Smooth muscle cell (in vitro differentiated cells): ENCODE measurements at regions not wholly inside any gene's neighbourhood (a gene's known extent, or its start where the extent isn't known, plus 50 kb on each side); places are given as distances from the start of the nearest gene placed in this dataset.

ENCODE experiments used
- DNase-seq: peaks from one replicate; lab custom pipeline; 2025; ENCODE audit not compliant: unreplicated experiment; lab: John Stamatoyannopoulos, UW
- H2AFZ ChIP-seq: fragments of 200-600 bp; sonication (generic); 2 replicates; pipeline ENCODE4 v1.6.0; 2016; ENCODE audit warnings: antibody characterized with exemption, low read depth, mild to moderate bottlenecking
- H3F3A ChIP-seq: fragments of 200-600 bp; sonication (generic); 2 replicates; pipeline ENCODE4 v1.6.0; 2017; ENCODE audit warnings: antibody characterized with exemption, low read depth
- H3K27ac ChIP-seq: fragments of 200-600 bp; sonication (generic); 2 replicates; pipeline ENCODE4 v1.5.1; 2016; ENCODE audit warnings: low read depth, mild to moderate bottlenecking
- H3K27me3 ChIP-seq: fragments of 200-600 bp; sonication (generic); 2 replicates; pipeline ENCODE4 v1.6.1; 2016; ENCODE audit warnings: low read depth, mild to moderate bottlenecking
- H3K36me3 ChIP-seq: fragments of 200-600 bp; sonication (generic); 2 replicates; pipeline ENCODE4 v1.5.1; 2016; ENCODE audit warnings: low read depth
- H3K4me1 ChIP-seq: fragments of 200-600 bp; sonication (generic); 2 replicates; pipeline ENCODE4 v1.5.1; 2016; ENCODE audit warnings: low read depth
- H3K4me2 ChIP-seq: fragments of 200-600 bp; sonication (generic); 2 replicates; pipeline ENCODE4 v1.6.0; 2016; ENCODE audit warnings: mild to moderate bottlenecking
- H3K4me3 ChIP-seq: fragments of 200-600 bp; sonication (generic); 2 replicates; pipeline ENCODE4 v1.5.1; 2016; ENCODE audit warnings: mild to moderate bottlenecking
- H3K79me2 ChIP-seq: fragments of 200-600 bp; sonication (generic); 2 replicates; pipeline ENCODE4 v1.6.0; 2016; ENCODE audit warnings: low read depth, mild to moderate bottlenecking
- H3K9ac ChIP-seq: fragments of 200-600 bp; sonication (generic); 2 replicates; pipeline ENCODE4 v1.6.0; 2016; ENCODE audit warnings: low read depth
- H3K9me3 ChIP-seq: fragments of 200-600 bp; sonication (generic); replicated peaks from 2 replicates; pipeline ENCODE4 v1.5.1; 2016; ENCODE audit warnings: low read depth
- H4K20me1 ChIP-seq: fragments of 200-600 bp; sonication (generic); 2 replicates; pipeline ENCODE4 v1.6.0; 2016; ENCODE audit warnings: low read depth
- WGBS: methylation state at CpG from one replicate; pipeline ENCODE4 v1.1.7; 2016; ENCODE audit warnings: low lambda C conversion rate; 5-methylcytosine and 5-hydroxymethylcytosine counted together
- TF ChIP-seq, protein P1 (sequence below): fragments of 200-600 bp; sonication (generic); IDR thresholded peaks from 2 replicates; pipeline ENCODE4 v1.5.1; 2017; ENCODE audit warnings: borderline replicate concordance, mild to moderate bottlenecking, antibody characterized with exemption; ENCODE audit not compliant: insufficient read depth, poor library complexity, severe bottlenecking

DNA sequence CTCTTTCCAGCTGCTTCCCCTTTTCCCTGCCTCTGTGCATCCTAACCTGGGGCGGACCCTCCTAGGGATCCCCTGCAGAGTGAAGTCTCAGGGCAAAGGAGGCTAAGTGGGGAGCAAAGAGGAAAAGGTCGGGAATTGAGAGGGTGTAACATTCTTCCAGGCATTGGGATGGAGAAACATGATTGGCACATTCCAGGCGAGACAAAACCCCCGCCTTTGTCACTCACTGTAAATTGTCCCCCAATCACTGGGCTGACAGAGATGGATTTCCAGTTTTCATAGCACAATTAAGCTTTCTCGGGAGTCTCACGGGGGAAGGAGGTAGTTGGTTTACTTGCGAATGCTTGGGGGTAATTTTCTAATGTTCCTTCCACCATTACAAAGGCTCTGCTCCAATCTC is 74.9 kb downstream of the MIAT start:
- Histone ChIP-seq H3F3A (no peaks in the 10 kb centered on the region), H3K27ac (no peak overlapping the region), H3K9me3 (no peaks in the 10 kb centered on the region), H4K20me1 (no peaks in the 10 kb centered on the region), H3K4me1 (no peaks in the 10 kb centered on the region), H3K9ac (no peak overlapping the region), H3K27me3 (no peaks in the 10 kb centered on the region), H3K4me3 (no peak overlapping the region), H2AFZ (no peak overlapping the region), H3K36me3 (no peaks in the 10 kb centered on the region), H3K79me2 (no peaks in the 10 kb centered on the region), H3K4me2 (no peak overlapping the region)
- no peak for DNase-seq
- 82% methylated on average over 7 of the region's 7 CpGs for WGBS
- TF ChIP-seq, protein P1, sequence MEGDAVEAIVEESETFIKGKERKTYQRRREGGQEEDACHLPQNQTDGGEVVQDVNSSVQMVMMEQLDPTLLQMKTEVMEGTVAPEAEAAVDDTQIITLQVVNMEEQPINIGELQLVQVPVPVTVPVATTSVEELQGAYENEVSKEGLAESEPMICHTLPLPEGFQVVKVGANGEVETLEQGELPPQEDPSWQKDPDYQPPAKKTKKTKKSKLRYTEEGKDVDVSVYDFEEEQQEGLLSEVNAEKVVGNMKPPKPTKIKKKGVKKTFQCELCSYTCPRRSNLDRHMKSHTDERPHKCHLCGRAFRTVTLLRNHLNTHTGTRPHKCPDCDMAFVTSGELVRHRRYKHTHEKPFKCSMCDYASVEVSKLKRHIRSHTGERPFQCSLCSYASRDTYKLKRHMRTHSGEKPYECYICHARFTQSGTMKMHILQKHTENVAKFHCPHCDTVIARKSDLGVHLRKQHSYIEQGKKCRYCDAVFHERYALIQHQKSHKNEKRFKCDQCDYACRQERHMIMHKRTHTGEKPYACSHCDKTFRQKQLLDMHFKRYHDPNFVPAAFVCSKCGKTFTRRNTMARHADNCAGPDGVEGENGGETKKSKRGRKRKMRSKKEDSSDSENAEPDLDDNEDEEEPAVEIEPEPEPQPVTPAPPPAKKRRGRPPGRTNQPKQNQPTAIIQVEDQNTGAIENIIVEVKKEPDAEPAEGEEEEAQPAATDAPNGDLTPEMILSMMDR, result no peak

DNA sequence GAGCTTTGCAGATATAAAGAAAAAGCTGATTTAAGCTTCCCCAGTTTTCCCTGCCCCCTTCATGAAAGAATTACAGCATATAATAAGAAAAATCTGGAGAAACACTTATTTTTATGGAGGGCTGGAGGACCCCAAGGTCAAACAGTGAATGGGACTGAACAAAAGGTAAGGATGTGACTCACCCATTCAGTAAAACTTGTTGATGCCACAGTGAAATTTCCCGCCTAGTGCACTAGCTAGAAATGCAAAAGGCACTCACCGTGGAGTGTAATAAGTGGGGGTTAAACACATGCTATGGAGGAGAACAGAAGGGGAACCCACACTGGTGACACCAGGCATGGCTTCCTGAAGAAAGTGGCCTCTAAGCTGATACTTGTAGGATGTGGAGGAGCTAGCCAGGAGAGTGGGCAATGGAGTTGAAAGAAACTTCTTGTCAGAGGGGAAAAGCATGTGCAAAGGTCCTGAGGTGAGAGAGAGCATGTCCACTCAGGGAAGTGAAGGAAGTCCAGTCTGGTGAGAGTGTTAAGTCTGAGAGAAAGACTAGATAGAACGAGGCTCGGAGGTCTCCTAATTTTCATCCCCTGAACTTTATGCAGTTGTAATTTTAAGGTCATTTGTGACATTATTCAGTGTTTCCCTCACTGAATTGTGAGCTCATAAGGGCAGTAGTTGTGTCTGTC is 77.1 kb downstream of the MIAT start:
- Histone ChIP-seq H3K36me3 (no peaks in the 10 kb centered on the region), H2AFZ (no peak overlapping the region), H3K27ac (no peak overlapping the region), H3K79me2 (no peaks in the 10 kb centered on the region), H3F3A (no peaks in the 10 kb centered on the region), H4K20me1 (no peaks in the 10 kb centered on the region), H3K27me3 (no peaks in the 10 kb centered on the region), H3K9ac (no peak overlapping the region), H3K4me3 (no peak overlapping the region), H3K4me1 (no peaks in the 10 kb centered on the region), H3K9me3 (no peaks in the 10 kb centered on the region), H3K4me2 (no peak overlapping the region)
- TF ChIP-seq, protein P1, result no peak
- DNase-seq, result no peak
- WGBS, result 94% methylated on average over 4 of the region's 4 CpGs

DNA sequence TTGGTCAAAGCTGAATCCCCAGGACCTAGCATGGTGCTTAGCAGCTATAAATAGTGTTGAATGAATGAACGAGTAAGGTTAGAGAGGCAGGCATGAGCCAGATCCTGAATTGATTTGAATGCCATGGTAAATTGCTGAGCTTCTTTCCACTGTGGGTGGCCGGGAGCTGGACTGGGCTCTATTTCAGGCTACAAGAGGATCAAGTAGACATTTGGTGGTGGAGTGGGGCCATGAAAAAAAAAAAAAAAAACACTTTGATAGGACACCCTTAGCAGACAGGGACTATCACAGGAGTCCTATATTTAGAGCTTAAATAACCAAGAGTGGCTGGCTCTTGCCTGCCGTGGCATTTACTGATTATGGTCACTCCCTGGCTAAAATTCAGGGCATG is 77.6 kb downstream of the MIAT start:
- H3K4me1 ChIP-seq, result peaks cover 1% of the 10 kb centered on the region
- TF ChIP-seq, protein P1, result no peak
- no peak overlapping the region for H3K27ac ChIP-seq
- H3K4me2 ChIP-seq, result no peak overlapping the region
- 75% methylated on average over 3 of the region's 3 CpGs for WGBS
- H3F3A ChIP-seq, result no peaks in the 10 kb centered on the region
- H3K9ac ChIP-seq, result no peak overlapping the region
- DNase-seq, result no peak
- H3K36me3 ChIP-seq, result no peaks in the 10 kb centered on the region
- no peaks in the 10 kb centered on the region for H4K20me1 ChIP-seq
- no peaks in the 10 kb centered on the region for H3K27me3 ChIP-seq
- no peak overlapping the region for H2AFZ ChIP-seq
- H3K79me2 ChIP-seq, result no peaks in the 10 kb centered on the region
- H3K9me3 ChIP-seq, result no peaks in the 10 kb centered on the region
- H3K4me3 ChIP-seq, result no peak overlapping the region

DNA sequence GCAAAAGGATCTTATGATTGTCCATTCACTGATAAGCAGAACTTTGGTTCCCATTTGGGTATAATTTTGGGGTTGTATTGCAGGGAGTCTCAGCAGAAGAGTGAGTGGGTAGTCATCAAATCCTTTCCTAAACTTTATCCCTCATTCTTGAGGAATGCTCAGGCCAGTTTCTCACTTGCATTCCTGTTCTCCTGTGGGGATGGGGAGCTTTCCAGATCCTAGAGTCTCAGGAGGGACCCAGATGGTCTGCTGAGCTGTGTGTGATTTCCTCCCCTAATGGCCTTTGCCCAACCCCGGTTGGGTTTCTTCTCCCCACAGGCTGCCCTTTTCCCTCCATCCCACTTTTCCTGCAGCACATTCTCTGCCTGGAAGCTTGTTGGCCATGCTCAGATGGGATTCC is 79.9 kb downstream of the MIAT start:
- no peak overlapping the region for H3K27ac ChIP-seq

More for the DNA sequence above, 79.9 kb downstream of the MIAT start:
- no peaks in the 10 kb centered on the region for H3K27me3 ChIP-seq
- no peaks in the 10 kb centered on the region for H3K9me3 ChIP-seq
- H3K4me3 ChIP-seq, result no peak overlapping the region
- no peak overlapping the region for H3K9ac ChIP-seq
- no peaks in the 10 kb centered on the region for H3F3A ChIP-seq
- H3K4me1 ChIP-seq, result peaks cover 3% of the 10 kb centered on the region
- no peak for DNase-seq
- TF ChIP-seq, protein P1, result no peak
- no peaks in the 10 kb centered on the region for H3K36me3 ChIP-seq
- 79% methylated on average over 1 of the region's 1 CpG for WGBS
- H4K20me1 ChIP-seq, result no peaks in the 10 kb centered on the region
- no peak overlapping the region for H3K4me2 ChIP-seq
- H3K79me2 ChIP-seq, result no peaks in the 10 kb centered on the region
- H2AFZ ChIP-seq, result no peak overlapping the region
